Hepatocyte (in vitro differentiated cells): ENCODE measurements at regions not wholly inside any gene's neighbourhood (a gene's known extent, or its start where the extent isn't known, plus 50 kb on each side); places are given as distances from the start of the nearest gene placed in this dataset.

ENCODE experiments used
- CTCF ChIP-seq: fragments of 200-600 bp; sonication (generic); IDR thresholded peaks from 2 replicates; pipeline ENCODE4 v1.5.1; 2016; ENCODE audit warnings: antibody characterized with exemption, mild to moderate bottlenecking; ENCODE audit not compliant: poor library complexity
- EZH2 ChIP-seq: fragments of 200-600 bp; sonication (generic); IDR thresholded peaks from 2 replicates; pipeline ENCODE4 v1.6.1; 2016; ENCODE audit warnings: antibody characterized with exemption, mild to moderate bottlenecking, borderline replicate concordance
- EZH2phosphoT487 ChIP-seq: fragments of 200-600 bp; sonication (generic); IDR thresholded peaks from one replicate; pipeline ENCODE4 v1.6.1; 2018; ENCODE audit warnings: antibody characterized with exemption, mild to moderate bottlenecking, low read depth, moderate library complexity; ENCODE audit not compliant: unreplicated experiment, severe bottlenecking

- TF ChIP-seq CTCF (no peak), EZH2 (no peak), EZH2phosphoT487 (no peak)
These were observed 224.8 kb upstream of the KLF14 start for GRCh38 chr7:130958846-130959245.
